ENCODE measurements at regions not wholly inside any gene's neighbourhood (a gene's known extent, or its start where the extent isn't known, plus 50 kb on each side); places are given as distances from the start of the nearest gene placed in this dataset.
A peak's percentile ranks its signal among the peaks of the same experiment; 100 is the strongest.

DNA sequence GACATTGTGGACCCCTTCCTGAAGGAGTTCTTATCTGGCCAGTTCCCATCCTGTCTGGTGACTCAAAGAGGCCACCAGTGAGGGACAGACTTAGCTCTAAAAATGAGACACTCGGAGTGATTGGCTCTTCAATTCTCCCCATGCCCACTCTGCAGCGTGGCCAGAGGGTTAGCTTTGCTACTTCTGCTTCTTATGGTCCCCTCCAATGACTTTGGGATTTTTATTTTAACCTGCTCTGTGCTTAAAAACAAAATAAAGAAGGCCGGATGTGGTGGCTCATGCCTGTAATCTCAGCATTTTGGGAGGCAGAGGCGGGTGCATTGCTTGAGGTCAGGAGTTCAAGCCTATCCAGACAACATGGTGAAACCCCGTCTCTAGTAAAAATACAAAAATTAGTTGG lies 573.0 kb upstream of the AUTS2 start:
- Histone ChIP-seq H3K27me3 (ENCODE audit: insufficient read depth, low read length, poor library complexity) (no peaks in the 10 kb centered on the region), H2BK15ac (replicated peaks; ENCODE audit: low read depth) (no peak overlapping the region), H3K79me1 (ENCODE audit: low read length) (no peaks in the 10 kb centered on the region), H3K18ac (ENCODE audit: low read length) (no peak overlapping the region), H3K27ac (ENCODE audit: low read depth, low read length) (no peak overlapping the region), H4K8ac (ENCODE audit: low read depth, low read length) (no peak overlapping the region), H3K4me3 (ENCODE audit: low read length) (no peak overlapping the region), H3K4ac (ENCODE audit: low read depth, low read length) (no peak overlapping the region), H3K79me2 (ENCODE audit: control insufficient read depth, insufficient read depth, low read length) (no peaks in the 10 kb centered on the region), H3K56ac (ENCODE audit: low read length) (no peak overlapping the region), H3K23ac (ENCODE audit: low read length) (no peak overlapping the region), H2AK5ac (ENCODE audit: low read length) (no peak overlapping the region), H2BK120ac (ENCODE audit: low read depth, low read length) (no peak overlapping the region), H4K5ac (ENCODE audit: low read length) (no peak overlapping the region), H3K9ac (ENCODE audit: low read length) (no peak overlapping the region), H3K36me3 (ENCODE audit: control insufficient read depth, insufficient read depth, low read length) (no peaks in the 10 kb centered on the region), H3K4me2 (ENCODE audit: low read length) (no peak overlapping the region), H2BK5ac (ENCODE audit: low read length) (no peak overlapping the region), H3K4me1 (ENCODE audit: control insufficient read depth, low read depth, low read length) (no peaks in the 10 kb centered on the region)
- WGBS (ENCODE audit: extremely low coverage, insufficient coverage, low lambda C conversion rate) = no CpG with 5 or more reads among the region's 5 CpGs
- no peak for DNase-seq

DNA sequence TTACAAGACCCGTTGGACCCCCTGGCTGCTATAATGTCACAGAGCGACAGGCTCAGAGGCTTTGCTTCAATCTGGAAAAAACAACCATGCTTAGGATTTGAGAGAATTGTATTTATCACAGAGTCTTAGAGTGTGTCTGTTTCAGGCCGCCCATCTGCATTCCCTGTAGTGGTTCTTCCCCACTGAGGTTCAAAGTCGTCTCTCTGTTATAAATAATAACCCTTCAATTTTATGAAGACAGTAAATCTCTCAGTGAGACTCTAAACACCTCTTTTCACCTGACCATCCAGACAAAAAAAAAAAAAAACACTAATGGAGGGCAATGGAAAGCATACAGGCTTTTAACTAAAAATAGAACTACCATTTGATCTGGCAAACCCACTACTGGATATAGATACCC lies 565.4 kb upstream of the AUTS2 start:
- H4K5ac ChIP-seq (ENCODE audit: low read length) = no peak overlapping the region
- H3K23ac ChIP-seq (ENCODE audit: low read length) = no peak overlapping the region
- no peak overlapping the region for H2BK5ac ChIP-seq (ENCODE audit: low read length)
- no peaks in the 10 kb centered on the region for H3K79me1 ChIP-seq (ENCODE audit: low read length)
- no peaks in the 10 kb centered on the region for H3K4me1 ChIP-seq (ENCODE audit: control insufficient read depth, low read depth, low read length)
- WGBS (ENCODE audit: extremely low coverage, insufficient coverage, low lambda C conversion rate) = no CpG with 5 or more reads among the region's 4 CpGs
- H3K4ac ChIP-seq (ENCODE audit: low read depth, low read length) = no peak overlapping the region
- no peak overlapping the region for H2BK120ac ChIP-seq (ENCODE audit: low read depth, low read length)
- no peak overlapping the region for H3K9ac ChIP-seq (ENCODE audit: low read length)
- H4K8ac ChIP-seq (ENCODE audit: low read depth, low read length) = no peak overlapping the region
- no peak overlapping the region for H3K18ac ChIP-seq (ENCODE audit: low read length)
- H3K56ac ChIP-seq (ENCODE audit: low read length) = no peak overlapping the region
- no peak overlapping the region for H2BK15ac ChIP-seq (replicated peaks; ENCODE audit: low read depth)
- no peak for DNase-seq
- H3K4me2 ChIP-seq (ENCODE audit: low read length) = no peak overlapping the region
- no peaks in the 10 kb centered on the region for H3K36me3 ChIP-seq (ENCODE audit: control insufficient read depth, insufficient read depth, low read length)
- no peaks in the 10 kb centered on the region for H3K27me3 ChIP-seq (ENCODE audit: insufficient read depth, low read length, poor library complexity)
- H3K4me3 ChIP-seq (ENCODE audit: low read length) = no peak overlapping the region
- no peak overlapping the region for H2AK5ac ChIP-seq (ENCODE audit: low read length)
- H3K79me2 ChIP-seq (ENCODE audit: control insufficient read depth, insufficient read depth, low read length) = no peaks in the 10 kb centered on the region
- H3K27ac ChIP-seq (ENCODE audit: low read depth, low read length) = no peak overlapping the region

DNA sequence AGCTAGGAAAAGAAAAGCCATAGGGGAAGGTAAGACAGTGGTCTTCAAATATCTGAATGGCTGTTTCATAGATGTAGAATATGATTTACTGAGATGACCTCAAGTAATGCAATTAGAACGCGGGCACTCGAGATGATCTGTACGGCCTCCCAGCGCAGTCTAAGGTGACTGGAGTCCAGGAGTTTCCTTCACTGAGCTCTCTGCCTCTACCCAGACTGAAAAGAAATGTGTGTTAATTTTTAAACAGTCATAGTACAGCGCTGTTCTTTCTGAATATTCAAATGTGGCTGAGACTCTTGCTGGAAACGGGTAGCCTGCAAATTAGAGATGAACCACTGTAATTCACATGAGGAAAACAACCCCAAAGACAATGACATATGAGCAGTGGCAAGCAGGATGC lies 562.4 kb upstream of the AUTS2 start:
- no peaks in the 10 kb centered on the region for H3K79me2 ChIP-seq (ENCODE audit: control insufficient read depth, insufficient read depth, low read length)
- no peak overlapping the region for H3K9ac ChIP-seq (ENCODE audit: low read length)
- H4K8ac ChIP-seq (ENCODE audit: low read depth, low read length) = no peak overlapping the region
- H3K56ac ChIP-seq (ENCODE audit: low read length) = no peak overlapping the region
- no peaks in the 10 kb centered on the region for H3K4me1 ChIP-seq (ENCODE audit: control insufficient read depth, low read depth, low read length)
- H3K27me3 ChIP-seq (ENCODE audit: insufficient read depth, low read length, poor library complexity) = no peaks in the 10 kb centered on the region
- H3K4ac ChIP-seq (ENCODE audit: low read depth, low read length) = no peak overlapping the region
- H2AK5ac ChIP-seq (ENCODE audit: low read length) = no peak overlapping the region
- no peaks in the 10 kb centered on the region for H3K36me3 ChIP-seq (ENCODE audit: control insufficient read depth, insufficient read depth, low read length)
- no peak overlapping the region for H2BK120ac ChIP-seq (ENCODE audit: low read depth, low read length)
- H2BK5ac ChIP-seq (ENCODE audit: low read length) = no peak overlapping the region
- no peak overlapping the region for H3K18ac ChIP-seq (ENCODE audit: low read length)
- H3K79me1 ChIP-seq (ENCODE audit: low read length) = no peaks in the 10 kb centered on the region
- H3K4me2 ChIP-seq (ENCODE audit: low read length) = no peak overlapping the region
- no peak overlapping the region for H3K4me3 ChIP-seq (ENCODE audit: low read length)
- no peak for DNase-seq
- no peak overlapping the region for H3K23ac ChIP-seq (ENCODE audit: low read length)
- no peak overlapping the region for H4K5ac ChIP-seq (ENCODE audit: low read length)
- H2BK15ac ChIP-seq (replicated peaks; ENCODE audit: low read depth) = no peak overlapping the region
- no CpG with 5 or more reads among the region's 7 CpGs for WGBS (ENCODE audit: extremely low coverage, insufficient coverage, low lambda C conversion rate)
- no peak overlapping the region for H3K27ac ChIP-seq (ENCODE audit: low read depth, low read length)

DNA sequence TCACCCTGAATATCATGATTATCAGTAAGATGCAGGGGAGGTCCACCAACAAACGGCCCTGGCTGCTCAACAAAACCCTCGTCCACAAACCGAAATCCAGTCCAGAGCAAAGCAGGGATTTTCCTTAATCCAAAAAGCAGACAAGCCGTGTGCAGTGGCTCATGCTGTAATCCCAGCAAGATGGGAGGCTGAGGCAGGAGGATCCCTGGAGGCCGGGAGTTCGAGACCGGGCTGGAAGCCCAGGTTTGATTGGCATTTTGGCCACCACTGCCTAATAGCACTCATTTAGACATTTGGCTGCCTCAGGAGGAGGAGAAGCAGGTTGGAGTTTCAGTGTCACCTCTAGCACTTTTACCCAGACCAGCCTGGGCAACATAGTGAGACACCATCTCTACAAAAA lies 562.0 kb upstream of the AUTS2 start:
- H3K18ac ChIP-seq (ENCODE audit: low read length) = no peak overlapping the region
- H3K4ac ChIP-seq (ENCODE audit: low read depth, low read length) = no peak overlapping the region
- no peaks in the 10 kb centered on the region for H3K4me1 ChIP-seq (ENCODE audit: control insufficient read depth, low read depth, low read length)
- no CpG with 5 or more reads among the region's 7 CpGs for WGBS (ENCODE audit: extremely low coverage, insufficient coverage, low lambda C conversion rate)
- H3K79me1 ChIP-seq (ENCODE audit: low read length) = no peaks in the 10 kb centered on the region
- no peaks in the 10 kb centered on the region for H3K36me3 ChIP-seq (ENCODE audit: control insufficient read depth, insufficient read depth, low read length)
- H3K4me2 ChIP-seq (ENCODE audit: low read length) = no peak overlapping the region
- no peak overlapping the region for H3K27ac ChIP-seq (ENCODE audit: low read depth, low read length)
- no peak overlapping the region for H3K9ac ChIP-seq (ENCODE audit: low read length)
- H3K56ac ChIP-seq (ENCODE audit: low read length) = no peak overlapping the region
- DNase-seq = no peak
- no peak overlapping the region for H2BK5ac ChIP-seq (ENCODE audit: low read length)
- H2BK15ac ChIP-seq (replicated peaks; ENCODE audit: low read depth) = no peak overlapping the region
- H2AK5ac ChIP-seq (ENCODE audit: low read length) = no peak overlapping the region
- H4K5ac ChIP-seq (ENCODE audit: low read length) = no peak overlapping the region
- H3K79me2 ChIP-seq (ENCODE audit: control insufficient read depth, insufficient read depth, low read length) = no peaks in the 10 kb centered on the region
- H3K27me3 ChIP-seq (ENCODE audit: insufficient read depth, low read length, poor library complexity) = no peaks in the 10 kb centered on the region
- H3K23ac ChIP-seq (ENCODE audit: low read length) = no peak overlapping the region
- H4K8ac ChIP-seq (ENCODE audit: low read depth, low read length) = no peak overlapping the region
- H2BK120ac ChIP-seq (ENCODE audit: low read depth, low read length) = no peak overlapping the region
- H3K4me3 ChIP-seq (ENCODE audit: low read length) = no peak overlapping the region

DNA sequence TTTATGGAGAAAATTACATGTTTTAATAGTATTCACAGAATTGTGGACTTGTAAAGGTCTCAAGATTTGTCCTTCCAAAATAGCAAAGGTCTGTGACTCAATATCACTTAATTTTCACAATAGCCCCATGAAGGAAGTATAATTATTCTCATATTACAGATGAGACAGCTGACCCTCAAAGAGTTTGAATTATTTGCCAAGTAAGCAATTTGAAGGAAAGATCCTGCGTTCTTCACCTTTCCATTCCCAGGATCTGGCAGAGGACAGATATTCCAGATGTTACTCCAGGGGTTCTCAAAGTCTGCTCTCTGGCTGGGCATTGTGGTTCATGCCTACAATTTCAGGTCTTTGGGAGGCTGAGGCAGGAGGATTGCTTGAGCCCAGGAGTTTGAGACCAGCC lies 559.4 kb upstream of the AUTS2 start:
- H3K27me3 ChIP-seq (ENCODE audit: insufficient read depth, low read length, poor library complexity) = no peaks in the 10 kb centered on the region
- WGBS (ENCODE audit: extremely low coverage, insufficient coverage, low lambda C conversion rate) = no CpG with 5 or more reads among the region's 1 CpG

DNA sequence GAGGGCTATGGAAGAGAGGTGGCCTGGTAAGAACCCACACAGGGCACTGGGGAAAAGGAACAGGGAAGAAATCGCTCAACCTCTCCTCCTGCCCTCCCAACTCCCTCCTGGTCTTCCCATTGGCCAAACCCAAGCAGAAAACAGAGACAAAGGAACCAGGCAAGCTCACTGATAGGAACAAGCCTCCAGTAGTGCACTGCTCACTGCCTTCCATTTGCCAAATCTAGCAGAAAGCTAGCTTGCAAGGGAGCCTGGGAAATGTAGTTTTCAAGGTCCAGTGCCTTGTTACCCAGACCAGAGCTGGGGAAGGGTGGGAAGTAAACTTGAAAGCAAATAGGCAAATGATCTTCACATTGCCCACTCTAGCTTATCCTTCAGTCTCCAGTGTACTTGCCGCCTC lies 556.1 kb upstream of the AUTS2 start:
- Histone ChIP-seq H3K23ac (ENCODE audit: low read length) (no peak overlapping the region), H2BK120ac (ENCODE audit: low read depth, low read length) (no peak overlapping the region), H3K56ac (ENCODE audit: low read length) (no peak overlapping the region), H3K36me3 (ENCODE audit: control insufficient read depth, insufficient read depth, low read length) (no peaks in the 10 kb centered on the region), H2BK5ac (ENCODE audit: low read length) (no peak overlapping the region), H3K18ac (ENCODE audit: low read length) (no peak overlapping the region), H3K9ac (ENCODE audit: low read length) (no peak overlapping the region), H3K4me1 (ENCODE audit: control insufficient read depth, low read depth, low read length) (no peaks in the 10 kb centered on the region), H3K4me2 (ENCODE audit: low read length) (no peak overlapping the region), H4K5ac (ENCODE audit: low read length) (no peak overlapping the region), H3K4ac (ENCODE audit: low read depth, low read length) (no peak overlapping the region), H3K79me1 (ENCODE audit: low read length) (no peaks in the 10 kb centered on the region), H2BK15ac (replicated peaks; ENCODE audit: low read depth) (no peak overlapping the region), H2AK5ac (ENCODE audit: low read length) (no peak overlapping the region), H3K27ac (ENCODE audit: low read depth, low read length) (no peak overlapping the region), H4K8ac (ENCODE audit: low read depth, low read length) (no peak overlapping the region), H3K4me3 (ENCODE audit: low read length) (no peak overlapping the region), H3K79me2 (ENCODE audit: control insufficient read depth, insufficient read depth, low read length) (no peaks in the 10 kb centered on the region), H3K27me3 (ENCODE audit: insufficient read depth, low read length, poor library complexity) (no peaks in the 10 kb centered on the region)
- DNase-seq = peak; percentile 56
- WGBS (ENCODE audit: extremely low coverage, insufficient coverage, low lambda C conversion rate) = no CpG with 5 or more reads among the region's 2 CpGs

More for the DNA sequence above, 559.4 kb upstream of the AUTS2 start:
- Histone ChIP-seq H4K8ac (ENCODE audit: low read depth, low read length) (no peak overlapping the region), H3K56ac (ENCODE audit: low read length) (no peak overlapping the region), H3K23ac (ENCODE audit: low read length) (no peak overlapping the region), H2BK15ac (replicated peaks; ENCODE audit: low read depth) (no peak overlapping the region), H3K18ac (ENCODE audit: low read length) (no peak overlapping the region), H3K79me1 (ENCODE audit: low read length) (no peaks in the 10 kb centered on the region), H2BK5ac (ENCODE audit: low read length) (no peak overlapping the region), H3K27ac (ENCODE audit: low read depth, low read length) (no peak overlapping the region), H4K5ac (ENCODE audit: low read length) (no peak overlapping the region), H2AK5ac (ENCODE audit: low read length) (no peak overlapping the region), H3K79me2 (ENCODE audit: control insufficient read depth, insufficient read depth, low read length) (no peaks in the 10 kb centered on the region), H3K4ac (ENCODE audit: low read depth, low read length) (no peak overlapping the region), H3K36me3 (ENCODE audit: control insufficient read depth, insufficient read depth, low read length) (no peaks in the 10 kb centered on the region), H3K4me3 (ENCODE audit: low read length) (no peak overlapping the region), H2BK120ac (ENCODE audit: low read depth, low read length) (no peak overlapping the region), H3K4me1 (ENCODE audit: control insufficient read depth, low read depth, low read length) (no peaks in the 10 kb centered on the region), H3K4me2 (ENCODE audit: low read length) (no peak overlapping the region), H3K9ac (ENCODE audit: low read length) (no peak overlapping the region)
- no peak for DNase-seq
